ENCODE measurements at regions not wholly inside any gene's neighbourhood (a gene's known extent, or its start where the extent isn't known, plus 50 kb on each side); places are given as distances from the start of the nearest gene placed in this dataset.
"Not testable (repeated sequence)": the region's sequence is repeated elsewhere in the genome, so short reads cannot be mapped to it uniquely, and the experiment has no call there.

- H3K27me3 Mint-ChIP-seq (ENCODE audit: low read depth in 3 of 3); H3K9me3 Mint-ChIP-seq; H3K4me1 Mint-ChIP-seq; H3K4me3 Mint-ChIP-seq; H3K27ac Mint-ChIP-seq; DNase-seq; H3K36me3 Mint-ChIP-seq: not testable (repeated sequence)
Observed at GRCh38 chr7:149973681-149974080, 99.9 kb downstream of the ATP6V0E2 start.

GRCh38 chr7:149975608-149976007 is 101.8 kb downstream of the ATP6V0E2 start:
- peak overlapping the region in 1 of 5 donors; percentile 42 for H3K4me3 Mint-ChIP-seq

GRCh38 chr7:149978537-149978936 is 104.8 kb downstream of the ATP6V0E2 start:
- H3K27ac Mint-ChIP-seq; H3K4me3 Mint-ChIP-seq; DNase-seq; H3K36me3 Mint-ChIP-seq; H3K27me3 Mint-ChIP-seq (ENCODE audit: low read depth in 3 of 3); H3K9me3 Mint-ChIP-seq; H3K4me1 Mint-ChIP-seq: not testable (repeated sequence)

More at GRCh38 chr7:149975608-149976007, 101.8 kb downstream of the ATP6V0E2 start:
- not testable (repeated sequence) for H3K9me3 Mint-ChIP-seq; H3K36me3 Mint-ChIP-seq; H3K27me3 Mint-ChIP-seq (ENCODE audit: low read depth in 3 of 3); H3K4me1 Mint-ChIP-seq; DNase-seq; H3K27ac Mint-ChIP-seq

DNA sequence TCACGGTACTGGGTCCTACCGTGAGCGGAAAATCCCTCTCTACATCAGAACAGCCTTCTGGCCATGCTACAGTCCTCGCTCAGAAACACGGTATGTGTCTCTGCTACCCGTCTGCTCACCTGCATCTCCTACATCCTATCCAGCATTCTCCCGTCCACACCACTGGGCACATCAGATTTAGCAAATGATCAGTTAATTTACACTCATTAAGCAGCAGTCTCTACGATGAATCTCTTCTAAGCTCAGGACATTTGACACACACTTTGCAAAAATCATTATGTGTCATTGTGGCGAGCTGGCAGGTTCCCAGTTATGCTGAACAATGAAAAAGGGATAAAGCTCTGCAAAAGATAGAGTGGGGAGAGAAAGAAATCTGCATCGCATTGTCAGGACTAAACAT is 105.2 kb downstream of the ATP6V0E2 start:
- not testable (repeated sequence) for H3K4me3 Mint-ChIP-seq; DNase-seq; H3K27ac Mint-ChIP-seq; H3K27me3 Mint-ChIP-seq (ENCODE audit: low read depth in 3 of 3); H3K4me1 Mint-ChIP-seq; H3K36me3 Mint-ChIP-seq; H3K9me3 Mint-ChIP-seq

- not testable (repeated sequence) for H3K4me3 Mint-ChIP-seq; H3K4me1 Mint-ChIP-seq; H3K27me3 Mint-ChIP-seq (ENCODE audit: low read depth in 3 of 3); H3K36me3 Mint-ChIP-seq; DNase-seq; H3K27ac Mint-ChIP-seq; H3K9me3 Mint-ChIP-seq
Observed at GRCh38 chr7:149982537-149983112, 108.9 kb downstream of the ATP6V0E2 start.

GRCh38 chr7:149986866-149987265 is 113.1 kb downstream of the ATP6V0E2 start:
- not testable (repeated sequence) for H3K4me3 Mint-ChIP-seq; H3K9me3 Mint-ChIP-seq; H3K27ac Mint-ChIP-seq; H3K27me3 Mint-ChIP-seq (ENCODE audit: low read depth in 3 of 3); H3K36me3 Mint-ChIP-seq; H3K4me1 Mint-ChIP-seq; DNase-seq

DNA sequence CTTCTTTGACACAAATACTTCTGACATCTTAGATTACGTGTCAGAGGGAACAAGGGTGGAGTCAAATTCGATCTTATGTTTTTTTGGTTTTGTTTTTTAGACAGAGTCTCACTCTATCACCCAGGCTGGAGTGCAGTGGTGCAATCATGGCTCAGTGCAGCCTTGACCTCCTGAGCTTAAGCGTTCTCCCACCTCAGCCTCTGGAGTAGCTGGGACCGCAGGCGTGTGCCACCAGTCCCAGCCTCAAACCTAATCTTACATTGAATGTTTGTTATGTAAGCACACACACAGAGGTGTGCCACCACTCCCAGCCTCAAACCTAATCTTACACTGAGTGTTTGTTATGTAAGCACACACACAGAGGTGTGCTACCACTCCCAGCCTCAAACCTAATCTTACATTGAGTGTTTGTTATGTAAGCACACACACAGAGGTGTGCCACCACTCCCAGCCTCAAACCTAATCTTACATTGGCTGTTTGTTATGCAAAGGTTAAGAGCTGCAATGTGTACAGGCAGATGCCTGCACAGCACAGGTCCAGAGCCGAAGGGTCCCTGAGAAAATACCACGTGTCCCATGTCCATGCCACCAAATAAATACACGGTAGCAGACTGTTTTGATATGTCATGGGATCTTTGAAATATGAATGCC is 118.0 kb downstream of the ATP6V0E2 start:
- not testable (repeated sequence) for DNase-seq; H3K27me3 Mint-ChIP-seq (ENCODE audit: low read depth in 3 of 3); H3K4me3 Mint-ChIP-seq; H3K36me3 Mint-ChIP-seq; H3K27ac Mint-ChIP-seq; H3K9me3 Mint-ChIP-seq; H3K4me1 Mint-ChIP-seq

DNA sequence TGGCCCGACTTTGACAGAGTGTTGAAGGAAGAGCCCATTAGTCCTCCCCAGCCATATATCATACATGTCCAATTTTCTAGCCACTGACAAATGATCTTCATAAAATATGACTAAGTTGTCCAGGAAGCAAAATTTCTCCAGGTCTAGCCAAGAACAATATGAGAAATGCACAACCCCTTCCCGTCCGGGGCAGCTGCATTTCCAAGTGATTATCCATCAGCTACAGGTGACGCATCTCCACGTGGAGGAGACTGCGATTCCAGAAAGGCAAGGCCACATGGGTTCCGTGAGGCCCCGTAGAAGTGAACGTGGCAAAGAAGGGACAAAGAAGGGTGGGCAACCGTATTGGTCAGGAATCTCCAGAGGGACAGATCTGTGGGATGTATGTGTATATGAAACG is 118.6 kb downstream of the ATP6V0E2 start:
- H3K27me3 Mint-ChIP-seq (ENCODE audit: low read depth in 3 of 3); H3K4me1 Mint-ChIP-seq; H3K27ac Mint-ChIP-seq; H3K36me3 Mint-ChIP-seq; DNase-seq; H3K4me3 Mint-ChIP-seq; H3K9me3 Mint-ChIP-seq: not testable (repeated sequence)

DNA sequence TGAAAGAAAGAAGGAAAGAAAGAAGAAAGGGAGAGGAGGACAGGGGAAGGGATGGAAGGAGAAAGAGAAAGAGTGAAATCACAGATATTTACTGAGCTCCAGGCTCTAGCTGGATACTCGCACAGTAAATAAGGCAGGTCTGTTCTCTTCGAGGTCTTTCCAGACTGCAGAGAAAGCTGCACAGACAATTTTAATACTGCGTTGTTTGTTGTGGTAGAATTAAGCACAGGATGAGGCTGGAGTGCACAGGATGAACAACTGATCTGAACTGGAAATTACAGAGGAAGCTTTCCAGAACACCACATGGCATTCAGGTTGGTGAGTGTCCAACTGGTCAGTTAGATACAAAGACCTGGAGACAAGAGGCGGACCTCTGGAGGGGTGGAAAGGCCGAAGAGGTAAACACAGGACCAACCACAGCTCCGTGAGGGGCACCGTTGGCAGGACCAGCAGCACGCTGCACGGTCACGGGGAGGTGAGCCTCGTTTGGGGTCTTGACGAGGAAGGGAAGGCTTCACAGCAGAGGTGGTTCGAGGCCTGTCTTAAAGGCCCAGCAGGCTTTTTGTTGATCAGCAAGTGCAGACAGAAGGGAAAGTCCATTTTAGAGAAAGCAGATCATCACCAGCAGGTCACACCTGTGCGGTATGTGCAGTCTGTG is 121.7 kb downstream of the ATP6V0E2 start:
- not testable (repeated sequence) for H3K4me3 Mint-ChIP-seq; H3K4me1 Mint-ChIP-seq; H3K36me3 Mint-ChIP-seq; H3K27ac Mint-ChIP-seq; H3K27me3 Mint-ChIP-seq (ENCODE audit: low read depth in 3 of 3); H3K9me3 Mint-ChIP-seq; DNase-seq

- not testable (repeated sequence) for H3K4me1 Mint-ChIP-seq; H3K27ac Mint-ChIP-seq; DNase-seq; H3K36me3 Mint-ChIP-seq; H3K27me3 Mint-ChIP-seq (ENCODE audit: low read depth in 3 of 3); H3K4me3 Mint-ChIP-seq; H3K9me3 Mint-ChIP-seq
Observed at GRCh38 chr7:150000780-150001599, 127.2 kb downstream of the ATP6V0E2 start.

DNA sequence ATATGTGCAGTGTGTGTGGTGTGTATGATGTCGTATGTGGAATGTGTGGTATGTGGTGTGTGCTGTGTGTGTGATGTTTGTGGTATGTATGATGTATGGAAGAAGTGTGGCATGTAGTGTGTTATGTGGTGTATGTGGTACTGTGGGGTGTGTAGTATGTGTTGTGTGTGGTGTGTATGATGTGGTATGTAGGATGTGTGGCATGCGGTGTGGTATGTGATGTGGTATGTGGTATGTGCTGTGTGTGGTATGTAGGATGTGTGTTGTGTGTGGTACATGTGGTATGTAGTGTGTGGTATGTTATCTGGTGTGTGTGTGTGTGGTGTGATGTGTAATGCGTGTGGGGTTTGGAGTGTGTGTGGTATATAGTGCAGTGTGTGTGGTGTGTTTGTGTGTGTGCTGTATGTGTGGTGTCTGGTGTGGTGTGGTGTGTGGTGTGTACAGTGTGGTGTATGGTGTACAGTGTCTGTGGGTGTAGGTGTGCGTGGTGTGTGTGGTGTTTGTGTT is 129.6 kb downstream of the ATP6V0E2 start:
- H3K9me3 Mint-ChIP-seq: no peaks in the 10 kb centered on the region
- no peak for DNase-seq
- H3K27ac Mint-ChIP-seq: no peak overlapping the region
- no peaks in the 10 kb centered on the region for H3K4me1 Mint-ChIP-seq
- H3K27me3 Mint-ChIP-seq (ENCODE audit: low read depth in 3 of 3): no peaks in the 10 kb centered on the region
- H3K4me3 Mint-ChIP-seq: no peak overlapping the region
- no peaks in the 10 kb centered on the region for H3K36me3 Mint-ChIP-seq

DNA sequence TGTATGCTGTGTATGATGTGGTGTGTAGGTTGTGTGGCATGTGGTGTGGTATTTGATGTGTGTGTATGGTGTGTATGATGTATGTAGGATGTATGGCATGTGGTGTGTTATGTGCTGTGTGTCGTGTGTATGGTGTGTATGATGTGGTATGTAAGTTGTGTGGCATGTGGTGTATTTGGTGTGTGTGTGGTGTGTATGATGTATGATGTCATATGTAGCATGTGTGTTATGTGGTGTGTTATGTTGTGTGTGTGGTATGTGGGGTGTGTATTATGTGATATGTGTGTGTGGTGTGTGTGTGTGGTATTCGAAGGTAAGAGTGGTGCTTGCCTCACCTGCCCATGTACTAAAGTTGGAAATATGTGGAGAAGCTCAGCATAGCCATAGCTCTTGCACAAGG is 130.2 kb downstream of the ATP6V0E2 start:
- H3K9me3 Mint-ChIP-seq, H3K27ac Mint-ChIP-seq: not testable (repeated sequence)

DNA sequence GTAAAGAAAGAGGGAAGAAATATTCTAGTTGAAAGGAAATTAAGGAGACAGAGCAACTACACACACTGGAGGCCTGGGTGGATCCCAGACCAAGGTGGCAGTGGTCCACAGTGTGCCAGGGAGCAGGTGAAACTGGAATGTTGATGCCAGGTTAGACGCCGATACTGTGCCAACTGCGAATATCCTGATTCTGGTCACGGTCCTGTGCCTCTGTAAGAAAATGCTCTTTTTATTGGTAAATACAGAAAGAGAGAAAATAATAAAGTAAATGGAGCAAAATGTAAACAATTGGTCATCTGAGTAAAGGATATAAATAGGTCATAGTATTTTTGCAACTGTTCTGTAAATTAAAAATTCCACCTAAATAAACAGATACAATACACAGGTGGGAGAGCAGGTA is 131.1 kb downstream of the ATP6V0E2 start:
- H3K4me1 Mint-ChIP-seq; H3K9me3 Mint-ChIP-seq; H3K36me3 Mint-ChIP-seq; H3K27ac Mint-ChIP-seq; DNase-seq; H3K27me3 Mint-ChIP-seq (ENCODE audit: low read depth in 3 of 3); H3K4me3 Mint-ChIP-seq: not testable (repeated sequence)

More for the DNA sequence above, 130.2 kb downstream of the ATP6V0E2 start:
- H3K36me3 Mint-ChIP-seq; H3K4me3 Mint-ChIP-seq; DNase-seq; H3K4me1 Mint-ChIP-seq; H3K27me3 Mint-ChIP-seq (ENCODE audit: low read depth in 3 of 3): not testable (repeated sequence)

- H3K4me3 Mint-ChIP-seq; H3K9me3 Mint-ChIP-seq; H3K27me3 Mint-ChIP-seq (ENCODE audit: low read depth in 3 of 3); H3K36me3 Mint-ChIP-seq; DNase-seq; H3K27ac Mint-ChIP-seq; H3K4me1 Mint-ChIP-seq: not testable (repeated sequence)
Observed at GRCh38 chr7:150009620-150010303, 136.0 kb downstream of the ATP6V0E2 start.

Measured in immature natural killer cell (primary cell).